ENCODE measurements at regions not wholly inside any gene's neighbourhood (a gene's known extent, or its start where the extent isn't known, plus 50 kb on each side); places are given as distances from the start of the nearest gene placed in this dataset.
"Not testable (repeated sequence)": the region's sequence is repeated elsewhere in the genome, so short reads cannot be mapped to it uniquely, and the experiment has no call there.

- in situ Hi-C loops (cut with HindIII; ENCODE audit: low pct_unique_long_range_greater_than_20kb, low sequenced_read_pairs): no loop called here
- DNase-seq (ENCODE audit: low read depth, low spot score): no peak
Observed at GRCh38 chr6:115310156-115310555, 750.5 kb downstream of the FRK start.

GRCh38 chr6:115302731-115303130 lies 758.0 kb downstream of the FRK start:
- in situ Hi-C loops (cut with HindIII; ENCODE audit: low pct_unique_long_range_greater_than_20kb, low sequenced_read_pairs): no loop called here
- DNase-seq (ENCODE audit: low read depth, low spot score): no peak

- in situ Hi-C loops (cut with HindIII; ENCODE audit: low pct_unique_long_range_greater_than_20kb, low sequenced_read_pairs): no loop called here
Observed at GRCh38 chr6:115287467-115287866, 773.2 kb downstream of the FRK start.

DNA sequence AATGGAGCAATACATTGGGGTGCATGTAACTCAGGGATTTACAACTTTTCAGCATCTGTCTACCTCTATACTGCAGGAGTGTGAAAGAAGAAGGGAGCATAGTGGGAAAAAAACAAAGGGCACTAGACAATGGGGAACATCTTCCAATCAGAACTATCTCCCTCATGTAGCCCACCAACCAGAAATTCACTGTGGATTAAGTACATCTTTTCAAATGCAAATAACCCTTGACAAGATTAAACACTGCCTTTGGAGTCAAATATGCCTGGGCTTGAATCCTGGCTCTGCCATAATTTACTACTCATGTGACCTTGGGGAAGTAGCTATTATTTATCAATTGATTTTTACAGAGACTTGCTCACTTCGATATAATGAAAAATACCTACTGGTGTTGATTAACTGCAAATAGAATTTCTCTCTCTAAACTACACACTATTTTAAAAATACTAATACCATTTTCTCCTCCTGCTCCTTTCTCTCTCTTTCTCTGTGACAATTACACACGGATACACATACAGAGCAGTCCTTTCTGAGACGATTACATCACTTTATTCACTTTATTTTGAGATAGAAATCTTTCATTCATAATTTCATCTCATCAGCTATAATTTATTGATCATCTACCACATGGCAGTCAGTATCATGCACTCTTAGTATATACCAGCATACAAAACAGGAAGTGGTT lies 783.7 kb downstream of the FRK start:
- no peak for DNase-seq (ENCODE audit: low read depth, low spot score)

More at GRCh38 chr6:115287467-115287866, 773.2 kb downstream of the FRK start:
- no peak for DNase-seq (ENCODE audit: low read depth, low spot score)

GRCh38 chr6:115272311-115272710 lies 788.4 kb downstream of the FRK start:
- in situ Hi-C loops (cut with HindIII; ENCODE audit: low pct_unique_long_range_greater_than_20kb, low sequenced_read_pairs): no loop called here

More for the DNA sequence above, 783.7 kb downstream of the FRK start:
- in situ Hi-C loops (cut with HindIII; ENCODE audit: low pct_unique_long_range_greater_than_20kb, low sequenced_read_pairs): no loop called here

GRCh38 chr6:115271434-115271833 lies 789.3 kb downstream of the FRK start:
- DNase-seq (ENCODE audit: low read depth, low spot score): no peak
- in situ Hi-C loops (cut with HindIII; ENCODE audit: low pct_unique_long_range_greater_than_20kb, low sequenced_read_pairs): no loop called here

More at GRCh38 chr6:115272311-115272710, 788.4 kb downstream of the FRK start:
- no peak for DNase-seq (ENCODE audit: low read depth, low spot score)

GRCh38 chr6:115270953-115271352 lies 789.7 kb downstream of the FRK start:
- DNase-seq (ENCODE audit: low read depth, low spot score): no peak
- in situ Hi-C loops (cut with HindIII; ENCODE audit: low pct_unique_long_range_greater_than_20kb, low sequenced_read_pairs): no loop called here

- in situ Hi-C loops (cut with HindIII; ENCODE audit: low pct_unique_long_range_greater_than_20kb, low sequenced_read_pairs): no loop called here
- DNase-seq (ENCODE audit: low read depth, low spot score): no peak
Observed at GRCh38 chr6:115241373-115241772, 819.3 kb downstream of the FRK start.

DNA sequence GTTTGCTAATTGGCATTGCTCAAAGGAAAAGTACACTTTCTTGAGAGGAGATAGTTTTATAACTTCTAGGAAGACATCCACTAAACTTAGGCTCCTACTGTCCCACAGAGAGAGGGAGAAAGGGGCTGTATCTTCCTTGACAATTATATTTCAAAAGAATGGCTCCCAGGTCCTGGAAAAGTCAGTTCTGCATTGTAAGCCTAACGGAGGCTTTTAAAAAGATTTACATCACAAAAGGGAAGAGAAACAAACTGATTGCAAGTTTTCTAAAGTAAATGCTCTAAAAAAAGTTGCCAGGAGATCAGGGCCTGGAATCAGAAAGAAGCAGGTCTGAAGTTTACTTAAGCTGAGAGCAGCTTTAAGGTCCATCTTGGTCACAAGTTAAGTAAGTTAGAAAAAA lies 839.5 kb downstream of the FRK start:
- in situ Hi-C loops (cut with HindIII; ENCODE audit: low pct_unique_long_range_greater_than_20kb, low sequenced_read_pairs): no loop called here
- no peak for DNase-seq (ENCODE audit: low read depth, low spot score)

- no peak for DNase-seq (ENCODE audit: low read depth, low spot score)
- in situ Hi-C loops (cut with HindIII; ENCODE audit: low pct_unique_long_range_greater_than_20kb, low sequenced_read_pairs): no loop called here
Observed at GRCh38 chr6:115220551-115221159, 840.0 kb downstream of the FRK start.

- in situ Hi-C loops (cut with HindIII; ENCODE audit: low pct_unique_long_range_greater_than_20kb, low sequenced_read_pairs): no loop called here
- no peak for DNase-seq (ENCODE audit: low read depth, low spot score)
Observed at GRCh38 chr6:115219645-115220044, 841.0 kb downstream of the FRK start.

DNA sequence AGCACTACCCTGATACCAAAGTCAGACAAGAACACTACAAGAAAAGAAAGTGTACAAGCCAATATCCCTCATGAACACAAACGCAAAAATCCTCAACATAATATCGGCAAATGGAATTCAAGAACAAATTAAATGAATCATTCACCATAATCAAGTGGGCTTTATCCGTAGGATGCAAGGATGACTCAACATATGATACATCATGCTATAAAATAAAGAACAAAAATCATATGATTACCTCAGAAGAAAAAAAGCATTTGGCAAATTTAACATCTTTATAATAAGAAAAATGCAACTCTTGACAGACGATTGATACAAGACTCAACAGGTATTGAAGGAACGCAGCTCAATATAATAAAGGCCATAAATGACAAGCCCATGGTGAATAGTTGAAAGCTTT lies 843.9 kb downstream of the FRK start:
- in situ Hi-C loops (cut with HindIII; ENCODE audit: low pct_unique_long_range_greater_than_20kb, low sequenced_read_pairs): no loop called here
- no peak for DNase-seq (ENCODE audit: low read depth, low spot score)

- in situ Hi-C loops (cut with HindIII; ENCODE audit: low pct_unique_long_range_greater_than_20kb, low sequenced_read_pairs): no loop called here
- DNase-seq (ENCODE audit: low read depth, low spot score): no peak
Observed at GRCh38 chr6:115214283-115214682, 846.4 kb downstream of the FRK start.

DNA sequence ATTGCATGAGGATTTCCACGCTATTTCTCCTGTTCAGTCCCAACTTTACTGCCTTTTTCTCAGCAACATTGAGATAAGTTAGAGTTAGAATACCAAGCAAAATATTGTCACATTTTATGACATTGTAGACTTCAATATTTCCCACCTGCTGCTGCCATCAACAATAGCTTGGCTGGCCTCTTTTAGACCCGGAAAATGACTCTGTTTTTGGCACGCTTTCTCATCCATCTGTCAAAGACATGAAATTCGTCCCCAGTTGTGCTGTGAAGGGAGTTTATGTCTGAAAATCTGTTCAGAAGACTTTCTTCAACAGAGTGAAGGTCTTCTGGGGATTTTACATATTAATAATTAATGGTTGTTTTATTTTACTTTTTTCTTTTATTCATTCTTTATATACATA lies 857.3 kb downstream of the FRK start:
- in situ Hi-C loops (cut with HindIII; ENCODE audit: low pct_unique_long_range_greater_than_20kb, low sequenced_read_pairs): no loop called here
- no peak for DNase-seq (ENCODE audit: low read depth, low spot score)

- in situ Hi-C loops (cut with HindIII; ENCODE audit: low pct_unique_long_range_greater_than_20kb, low sequenced_read_pairs): no loop called here
- no peak for DNase-seq (ENCODE audit: low read depth, low spot score)
Observed at GRCh38 chr6:115194981-115195638, 852.3 kb upstream of the HS3ST5 start.

- in situ Hi-C loops (cut with HindIII; ENCODE audit: low pct_unique_long_range_greater_than_20kb, low sequenced_read_pairs): no loop called here
- DNase-seq (ENCODE audit: low read depth, low spot score): no peak
Observed at GRCh38 chr6:115191989-115192388, 849.2 kb upstream of the HS3ST5 start.

GRCh38 chr6:115190534-115190933 lies 847.7 kb upstream of the HS3ST5 start:
- in situ Hi-C loops (cut with HindIII; ENCODE audit: low pct_unique_long_range_greater_than_20kb, low sequenced_read_pairs): no loop called here

GRCh38 chr6:115175456-115175855 lies 832.6 kb upstream of the HS3ST5 start:
- in situ Hi-C loops (cut with HindIII; ENCODE audit: low pct_unique_long_range_greater_than_20kb, low sequenced_read_pairs); DNase-seq (ENCODE audit: low read depth, low spot score): not testable (repeated sequence)

More at GRCh38 chr6:115190534-115190933, 847.7 kb upstream of the HS3ST5 start:
- no peak for DNase-seq (ENCODE audit: low read depth, low spot score)

DNA sequence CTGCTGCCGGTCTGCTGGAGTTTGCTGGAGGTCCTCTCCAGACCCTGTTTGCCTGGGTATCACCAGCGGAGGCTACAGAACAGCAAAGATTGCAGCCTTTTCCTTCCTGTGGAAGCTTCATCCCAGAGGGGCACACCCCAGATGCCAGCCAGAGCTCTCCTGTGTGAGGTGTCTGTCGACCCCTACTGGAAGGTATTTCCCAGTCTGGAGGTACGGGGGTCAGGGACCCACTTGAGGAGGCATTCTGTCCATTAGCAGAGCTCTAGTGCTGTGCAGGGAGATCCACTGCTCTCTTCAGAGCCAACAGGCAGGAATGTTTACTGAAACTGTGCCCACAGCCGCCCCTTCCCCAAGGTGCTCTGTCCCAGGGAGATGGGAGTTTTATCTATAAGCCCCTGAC lies 823.1 kb upstream of the HS3ST5 start:
- DNase-seq (ENCODE audit: low read depth, low spot score); in situ Hi-C loops (cut with HindIII; ENCODE audit: low pct_unique_long_range_greater_than_20kb, low sequenced_read_pairs): not testable (repeated sequence)

Data from SK-MEL-5 (cell line).